WI38 (cell line): ENCODE measurements at regions not wholly inside any gene's neighbourhood (a gene's known extent, or its start where the extent isn't known, plus 50 kb on each side); places are given as distances from the start of the nearest gene placed in this dataset.

ENCODE experiments used
- H3K4me3 ChIP-seq: 2 replicates; pipeline ENCODE4 v1.5.1; 2011; ENCODE audit warnings: low read depth, mild to moderate bottlenecking, control low read depth, low read length
- TF ChIP-seq, protein P1 (sequence below): IDR thresholded peaks from 2 replicates; pipeline ENCODE4 v1.5.1; 2012; ENCODE audit warnings: low read depth, mild to moderate bottlenecking, control low read depth, low read length

DNA sequence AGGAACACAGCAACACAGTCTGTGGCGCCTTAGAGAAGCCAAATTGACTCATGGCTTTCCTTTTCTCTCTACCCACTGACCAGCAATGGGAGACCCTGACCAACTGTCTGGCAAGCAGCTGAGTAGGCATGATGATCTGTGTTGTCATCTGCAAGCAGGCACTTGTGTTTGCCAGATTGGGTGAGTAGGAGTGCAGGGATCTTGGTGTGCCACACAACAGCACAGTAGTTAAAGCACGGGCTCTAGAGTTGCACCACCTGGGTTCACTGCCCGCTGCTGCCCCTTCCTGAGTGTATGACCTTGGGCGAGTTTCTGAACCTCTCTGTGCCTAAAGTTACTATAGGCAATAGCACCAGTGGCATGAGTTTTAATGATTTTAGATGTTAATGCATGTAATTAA lies 95.7 kb upstream of the CD53 start:
- TF ChIP-seq, protein P1, sequence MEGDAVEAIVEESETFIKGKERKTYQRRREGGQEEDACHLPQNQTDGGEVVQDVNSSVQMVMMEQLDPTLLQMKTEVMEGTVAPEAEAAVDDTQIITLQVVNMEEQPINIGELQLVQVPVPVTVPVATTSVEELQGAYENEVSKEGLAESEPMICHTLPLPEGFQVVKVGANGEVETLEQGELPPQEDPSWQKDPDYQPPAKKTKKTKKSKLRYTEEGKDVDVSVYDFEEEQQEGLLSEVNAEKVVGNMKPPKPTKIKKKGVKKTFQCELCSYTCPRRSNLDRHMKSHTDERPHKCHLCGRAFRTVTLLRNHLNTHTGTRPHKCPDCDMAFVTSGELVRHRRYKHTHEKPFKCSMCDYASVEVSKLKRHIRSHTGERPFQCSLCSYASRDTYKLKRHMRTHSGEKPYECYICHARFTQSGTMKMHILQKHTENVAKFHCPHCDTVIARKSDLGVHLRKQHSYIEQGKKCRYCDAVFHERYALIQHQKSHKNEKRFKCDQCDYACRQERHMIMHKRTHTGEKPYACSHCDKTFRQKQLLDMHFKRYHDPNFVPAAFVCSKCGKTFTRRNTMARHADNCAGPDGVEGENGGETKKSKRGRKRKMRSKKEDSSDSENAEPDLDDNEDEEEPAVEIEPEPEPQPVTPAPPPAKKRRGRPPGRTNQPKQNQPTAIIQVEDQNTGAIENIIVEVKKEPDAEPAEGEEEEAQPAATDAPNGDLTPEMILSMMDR = no peak
- H3K4me3 ChIP-seq = no peak overlapping the region

GRCh38 chr1:110774398-110774797 lies 98.5 kb upstream of the CD53 start:
- no peak overlapping the region for H3K4me3 ChIP-seq
- TF ChIP-seq, protein P1 = no peak

GRCh38 chr1:110773813-110774212 lies 99.1 kb upstream of the KCNA3 start:
- no peak overlapping the region for H3K4me3 ChIP-seq
- TF ChIP-seq, protein P1 = no peak

DNA sequence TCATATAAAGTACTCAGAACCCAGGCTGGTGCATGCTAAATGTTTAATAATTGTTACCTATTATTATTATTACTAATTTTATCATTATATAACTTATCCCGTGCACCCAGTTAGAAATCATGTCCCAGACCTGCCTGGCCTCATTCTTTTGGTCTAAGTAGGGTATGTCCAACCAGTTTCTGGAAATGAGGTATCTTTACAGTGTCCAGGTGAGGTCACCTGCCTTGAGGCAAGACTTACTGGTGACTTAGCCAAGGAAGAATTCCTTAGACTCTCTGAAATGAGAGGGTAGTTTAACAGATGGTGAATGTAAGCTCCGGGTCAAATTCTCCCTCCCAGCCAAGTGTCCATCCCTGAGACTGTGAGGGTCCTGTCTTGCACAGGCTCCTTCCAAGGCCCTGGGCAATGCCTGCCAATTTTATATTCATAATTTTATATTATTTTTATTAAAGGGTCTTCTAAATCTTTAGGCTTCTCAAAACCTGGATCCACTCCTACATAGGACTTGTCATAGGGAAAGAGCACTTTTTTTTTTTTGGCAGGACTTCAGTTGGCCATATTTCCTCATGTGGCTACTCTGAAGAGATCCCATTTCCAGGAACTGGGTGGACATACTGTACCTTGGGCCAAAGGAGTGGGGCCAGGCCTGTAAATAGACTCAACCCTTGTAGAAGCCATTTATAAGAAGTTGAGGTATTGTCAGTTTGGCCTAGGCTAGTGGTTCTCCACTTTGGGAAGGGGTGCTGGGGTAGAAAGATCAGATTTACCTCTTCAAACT lies 96.7 kb upstream of the KCNA3 start:
- H3K4me3 ChIP-seq = no peak overlapping the region
- TF ChIP-seq, protein P1 = no peak

DNA sequence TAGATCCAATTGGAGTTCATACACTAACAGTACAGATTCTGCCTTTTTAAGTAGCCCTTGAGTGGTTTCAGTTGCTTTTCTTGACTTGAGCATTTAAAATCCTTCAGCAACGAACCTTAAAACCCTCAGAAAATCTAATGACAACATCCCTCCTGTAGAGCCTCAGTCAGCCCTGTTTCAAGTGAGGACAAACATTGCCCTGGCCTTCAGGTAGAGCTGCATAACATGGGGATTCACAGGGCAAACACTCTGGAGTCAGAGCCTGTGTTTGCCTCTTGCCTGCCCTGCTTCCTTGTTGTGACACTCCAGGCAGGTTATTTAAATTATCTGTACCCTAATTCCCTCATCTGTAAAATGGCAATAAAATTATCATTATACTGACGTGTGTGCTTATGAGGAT lies 96.1 kb upstream of the KCNA3 start:
- H3K4me3 ChIP-seq = no peak overlapping the region
- TF ChIP-seq, protein P1 = no peak

DNA sequence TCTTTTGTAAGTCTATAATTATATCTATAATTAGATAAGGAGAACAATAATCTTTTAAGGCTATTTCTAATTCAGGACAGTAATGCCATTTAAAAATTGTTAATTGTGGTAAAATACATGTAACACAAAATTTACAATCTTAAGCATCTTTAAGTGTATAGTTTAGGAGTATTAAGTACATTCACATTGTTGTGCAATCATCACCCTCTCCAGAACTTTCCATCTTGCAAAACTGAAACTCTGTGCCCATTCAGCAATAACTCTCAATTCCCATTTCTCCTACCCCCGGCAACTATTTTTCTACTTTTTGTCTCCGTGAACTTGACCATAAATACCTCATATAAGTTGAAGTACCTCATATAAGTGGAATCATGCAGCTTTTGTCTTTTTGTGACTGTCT lies 93.9 kb upstream of the KCNA3 start:
- TF ChIP-seq, protein P1 = no peak
- no peak overlapping the region for H3K4me3 ChIP-seq

DNA sequence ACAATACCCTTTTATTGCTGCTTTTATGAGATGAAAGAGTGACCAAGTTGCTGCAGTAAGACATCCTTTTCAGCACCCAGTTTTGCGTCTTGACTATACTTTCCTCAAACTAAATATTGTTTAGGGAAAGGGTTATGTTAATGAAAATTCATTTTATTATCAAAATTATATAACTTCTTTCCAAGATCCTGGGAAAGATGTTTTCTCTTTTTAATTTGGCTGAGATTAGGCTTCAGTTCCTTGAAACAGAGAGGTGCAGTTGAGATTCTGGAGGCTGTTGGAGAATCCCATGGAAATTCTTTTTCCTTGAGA lies 91.6 kb upstream of the KCNA3 start:
- no peak overlapping the region for H3K4me3 ChIP-seq
- TF ChIP-seq, protein P1 = no peak
